ENCODE measurements at regions not wholly inside any gene's neighbourhood (a gene's known extent, or its start where the extent isn't known, plus 50 kb on each side); places are given as distances from the start of the nearest gene placed in this dataset.

DNA sequence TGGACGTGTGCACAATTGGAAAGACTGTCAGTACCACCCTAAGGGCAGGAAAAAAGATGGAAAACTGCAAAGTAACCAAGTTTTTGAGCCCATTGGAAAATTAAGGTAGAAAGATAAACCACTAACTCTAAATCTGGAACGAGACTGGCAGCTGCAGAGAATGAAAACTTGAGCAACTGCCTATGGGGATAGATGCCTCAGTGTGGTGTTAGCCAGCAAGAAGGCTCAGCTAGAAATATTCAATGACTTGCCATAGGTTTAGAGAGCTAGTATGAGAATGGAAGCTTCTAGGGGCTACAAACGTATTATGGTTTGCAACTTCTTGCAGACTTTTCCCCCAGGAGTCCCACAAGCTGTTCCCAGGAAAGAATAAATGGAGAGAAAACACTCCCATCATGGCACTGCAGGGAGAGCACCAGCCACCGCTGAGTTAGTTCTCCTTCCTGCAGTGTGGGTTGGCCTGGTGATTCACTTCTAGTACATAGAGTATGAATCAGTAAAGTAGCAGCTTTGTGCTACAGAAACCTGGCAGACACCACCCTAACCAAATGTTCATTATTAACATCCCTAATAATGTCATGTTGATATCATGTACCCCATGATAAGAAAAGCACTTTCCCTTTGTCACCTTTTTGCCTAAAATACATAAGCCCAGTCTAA, 372.4 kb upstream of the VWC2 start:
- TF ChIP-seq POLR2AphosphoS5 (IDR thresholded peaks at IDR 0.05; ENCODE audit: borderline replicate concordance, low read depth, low read length) (no peak), EZH2 (IDR thresholded peaks at IDR 0.05) (no peak), FOXP2 (optimal IDR thresholded peaks at IDR 0.05; ENCODE audit: control extremely low read depth, extremely low read length, insufficient read depth) (no peak)
